ENCODE measurements at regions not wholly inside any gene's neighbourhood (a gene's known extent, or its start where the extent isn't known, plus 50 kb on each side); places are given as distances from the start of the nearest gene placed in this dataset.

DNA sequence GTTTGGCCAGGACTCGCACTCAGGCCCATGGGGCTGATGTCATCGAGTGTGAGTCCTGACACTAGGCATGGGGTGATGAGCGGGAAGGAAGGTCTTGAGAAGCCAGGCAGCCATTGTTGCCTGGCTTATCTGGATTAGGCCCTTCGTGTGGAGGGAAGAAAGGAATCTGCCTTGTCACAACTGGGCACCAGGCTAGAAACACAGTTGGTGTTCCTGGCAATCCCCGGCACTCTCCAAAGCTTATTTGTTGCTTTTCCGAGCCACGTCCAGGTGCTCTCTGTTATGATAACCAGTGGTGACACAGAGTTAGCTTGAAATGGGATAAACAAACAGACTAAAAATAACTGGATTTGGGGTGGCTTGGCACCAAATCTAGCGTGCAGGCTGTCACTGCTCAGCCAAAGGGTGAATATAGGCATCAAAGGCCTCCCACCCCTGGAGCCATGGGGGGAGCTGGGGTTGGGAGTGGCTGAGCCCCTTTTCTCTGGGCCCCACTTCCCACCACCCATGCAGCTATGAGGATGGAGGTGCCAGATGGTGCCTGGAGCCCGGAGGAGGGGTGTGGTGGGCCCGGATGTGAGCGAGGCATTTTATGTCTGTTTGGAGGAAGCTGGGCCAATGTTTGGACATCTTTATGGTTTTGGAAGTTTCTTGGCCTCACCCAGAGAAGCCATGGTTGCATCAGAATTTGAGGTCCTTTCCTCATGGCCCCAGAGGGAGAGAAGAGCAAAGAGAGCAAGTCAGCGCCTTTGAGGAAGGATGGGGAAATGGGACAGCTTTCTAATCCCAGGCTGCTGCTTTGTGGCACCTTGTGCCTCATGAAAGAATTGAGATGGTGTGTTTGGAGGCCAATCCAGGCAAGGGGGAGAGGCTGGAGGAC, 98.0 kb upstream of the PITX1 start:
- TF ChIP-seq EZH2phosphoT487 (IDR thresholded peaks at IDR 0.05; ENCODE audit: insufficient read depth, low read depth), result no peak
- TF ChIP-seq EZH2 (IDR thresholded peaks at IDR 0.05; ENCODE audit: insufficient read depth, poor library complexity, severe bottlenecking), result no peak
